ENCODE measurements at regions not wholly inside any gene's neighbourhood (a gene's known extent, or its start where the extent isn't known, plus 50 kb on each side); places are given as distances from the start of the nearest gene placed in this dataset.

DNA sequence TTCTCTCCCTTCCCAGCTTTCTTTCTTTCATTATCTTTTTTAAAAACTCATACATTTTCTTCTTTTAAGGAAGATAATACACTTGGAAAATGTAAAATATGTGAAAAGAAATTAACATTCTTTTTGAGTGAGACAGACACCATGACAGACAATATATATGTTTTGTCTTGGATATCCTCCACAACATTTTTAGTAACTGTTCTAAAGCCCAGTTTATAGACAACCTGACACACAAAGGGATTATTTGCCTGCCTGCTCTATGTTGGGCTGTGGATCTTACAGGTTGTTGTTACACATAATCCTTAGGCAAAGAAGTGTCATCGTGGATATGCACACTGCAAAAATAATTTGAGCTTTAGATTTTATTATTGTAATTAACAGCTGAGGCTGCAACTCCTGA is 301.4 kb upstream of the PDGFD start:
- no peaks in the 10 kb centered on the region for H3K27me3 ChIP-seq (ENCODE audit: control insufficient read depth, extremely low read depth, insufficient read depth, low read length)
- no peaks in the 10 kb centered on the region for H3K36me3 ChIP-seq (ENCODE audit: control insufficient read depth in 2 of 2, extremely low read depth in 1 of 2, insufficient read depth in 2 of 2, low read length in 2 of 2)
- H3K4me3 ChIP-seq (ENCODE audit: control insufficient read depth in 2 of 3, extremely low read depth in 1 of 3, insufficient read depth in 2 of 3, low read depth in 1 of 3, low read length in 3 of 3) = no peak overlapping the region
- H3K9me1 ChIP-seq (ENCODE audit: control insufficient read depth, extremely low read depth, insufficient read depth, low read length) = no peaks in the 10 kb centered on the region
- H2AFZ ChIP-seq (ENCODE audit: control insufficient read depth, low read length) = no peak overlapping the region
- H4K20me1 ChIP-seq (ENCODE audit: control insufficient read depth, extremely low read depth, insufficient read depth, low read length) = no peaks in the 10 kb centered on the region
- no peak overlapping the region for H3K9ac ChIP-seq (ENCODE audit: control insufficient read depth, extremely low read depth, insufficient read depth, low read length)
- no peak overlapping the region for H3K27ac ChIP-seq (ENCODE audit: control insufficient read depth, insufficient read depth, low read length)
- FAIRE-seq (no peak), DNase-seq (ENCODE audit: low read depth, low spot score) (no peak)
- H3K4me1 ChIP-seq (ENCODE audit: control insufficient read depth, extremely low read depth, insufficient read depth, low read length) = no peaks in the 10 kb centered on the region
- no peak overlapping the region for H3K4me2 ChIP-seq (ENCODE audit: control insufficient read depth, extremely low read depth, insufficient read depth, low read depth, low read length)
- H3K79me2 ChIP-seq (ENCODE audit: control insufficient read depth, insufficient read depth, low read length) = no peaks in the 10 kb centered on the region
- TF ChIP-seq, protein P1, sequence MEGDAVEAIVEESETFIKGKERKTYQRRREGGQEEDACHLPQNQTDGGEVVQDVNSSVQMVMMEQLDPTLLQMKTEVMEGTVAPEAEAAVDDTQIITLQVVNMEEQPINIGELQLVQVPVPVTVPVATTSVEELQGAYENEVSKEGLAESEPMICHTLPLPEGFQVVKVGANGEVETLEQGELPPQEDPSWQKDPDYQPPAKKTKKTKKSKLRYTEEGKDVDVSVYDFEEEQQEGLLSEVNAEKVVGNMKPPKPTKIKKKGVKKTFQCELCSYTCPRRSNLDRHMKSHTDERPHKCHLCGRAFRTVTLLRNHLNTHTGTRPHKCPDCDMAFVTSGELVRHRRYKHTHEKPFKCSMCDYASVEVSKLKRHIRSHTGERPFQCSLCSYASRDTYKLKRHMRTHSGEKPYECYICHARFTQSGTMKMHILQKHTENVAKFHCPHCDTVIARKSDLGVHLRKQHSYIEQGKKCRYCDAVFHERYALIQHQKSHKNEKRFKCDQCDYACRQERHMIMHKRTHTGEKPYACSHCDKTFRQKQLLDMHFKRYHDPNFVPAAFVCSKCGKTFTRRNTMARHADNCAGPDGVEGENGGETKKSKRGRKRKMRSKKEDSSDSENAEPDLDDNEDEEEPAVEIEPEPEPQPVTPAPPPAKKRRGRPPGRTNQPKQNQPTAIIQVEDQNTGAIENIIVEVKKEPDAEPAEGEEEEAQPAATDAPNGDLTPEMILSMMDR (optimal IDR thresholded peaks at IDR 0.05 in 1 of 3, IDR thresholded peaks at IDR 0.05 in 1 of 3, conservative IDR thresholded peaks at IDR 0.05 in 1 of 3; ENCODE audit: extremely low read depth in 1 of 3, insufficient read depth in 2 of 3, low read length in 3 of 3) = no peak
- TF ChIP-seq EZH2 (IDR thresholded peaks at IDR 0.05; ENCODE audit: low read length) = no peak
- no peaks in the 10 kb centered on the region for H3K9me3 ChIP-seq (ENCODE audit: control insufficient read depth, low read depth, low read length)
- dilution Hi-C loops (cut with MboI; ENCODE audit: extremely low pct_ligation_motif_present, low sequenced_read_pairs) = no loop called here

DNA sequence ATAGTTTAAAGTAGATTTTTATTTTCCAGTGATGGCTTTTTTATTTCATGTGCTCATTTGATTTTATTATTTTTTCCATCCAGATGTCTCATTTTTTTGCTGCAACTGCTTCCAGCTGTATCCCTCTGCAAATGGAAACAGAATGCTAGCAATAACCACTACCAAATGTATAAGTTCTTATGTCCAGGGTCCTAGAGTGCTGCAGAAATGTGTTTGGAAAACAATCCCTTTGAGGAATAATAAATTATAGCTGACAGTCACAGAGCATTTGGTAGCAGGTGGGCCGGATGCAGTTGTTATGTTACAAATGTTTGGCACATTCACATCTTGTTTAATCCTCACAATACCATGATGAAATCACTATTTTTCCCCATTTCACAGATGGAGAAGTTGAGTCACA is 300.7 kb upstream of the PDGFD start:
- no peak overlapping the region for H3K9ac ChIP-seq (ENCODE audit: control insufficient read depth, extremely low read depth, insufficient read depth, low read length)
- no peak overlapping the region for H3K4me3 ChIP-seq (ENCODE audit: control insufficient read depth in 2 of 3, extremely low read depth in 1 of 3, insufficient read depth in 2 of 3, low read depth in 1 of 3, low read length in 3 of 3)
- dilution Hi-C loops (cut with MboI; ENCODE audit: extremely low pct_ligation_motif_present, low sequenced_read_pairs) = no loop called here
- H3K4me1 ChIP-seq (ENCODE audit: control insufficient read depth, extremely low read depth, insufficient read depth, low read length) = no peaks in the 10 kb centered on the region
- H3K79me2 ChIP-seq (ENCODE audit: control insufficient read depth, insufficient read depth, low read length) = no peaks in the 10 kb centered on the region
- no peaks in the 10 kb centered on the region for H3K27me3 ChIP-seq (ENCODE audit: control insufficient read depth, extremely low read depth, insufficient read depth, low read length)
- H3K4me2 ChIP-seq (ENCODE audit: control insufficient read depth, extremely low read depth, insufficient read depth, low read depth, low read length) = no peak overlapping the region
- DNase-seq (ENCODE audit: low read depth, low spot score) (no peak), FAIRE-seq (no peak)
- H2AFZ ChIP-seq (ENCODE audit: control insufficient read depth, low read length) = no peak overlapping the region
- H4K20me1 ChIP-seq (ENCODE audit: control insufficient read depth, extremely low read depth, insufficient read depth, low read length) = no peaks in the 10 kb centered on the region
- TF ChIP-seq, protein P1 (optimal IDR thresholded peaks at IDR 0.05 in 1 of 3, IDR thresholded peaks at IDR 0.05 in 1 of 3, conservative IDR thresholded peaks at IDR 0.05 in 1 of 3; ENCODE audit: extremely low read depth in 1 of 3, insufficient read depth in 2 of 3, low read length in 3 of 3) = no peak
- TF ChIP-seq EZH2 (IDR thresholded peaks at IDR 0.05; ENCODE audit: low read length) = no peak
- H3K9me3 ChIP-seq (ENCODE audit: control insufficient read depth, low read depth, low read length) = no peaks in the 10 kb centered on the region
- no peaks in the 10 kb centered on the region for H3K9me1 ChIP-seq (ENCODE audit: control insufficient read depth, extremely low read depth, insufficient read depth, low read length)
- H3K27ac ChIP-seq (ENCODE audit: control insufficient read depth, insufficient read depth, low read length) = no peak overlapping the region
- no peaks in the 10 kb centered on the region for H3K36me3 ChIP-seq (ENCODE audit: control insufficient read depth in 2 of 2, extremely low read depth in 1 of 2, insufficient read depth in 2 of 2, low read length in 2 of 2)
